Suprapubic skin (tissue), 4 donors: ENCODE measurements at regions not wholly inside any gene's neighbourhood (a gene's known extent, or its start where the extent isn't known, plus 50 kb on each side); places are given as distances from the start of the nearest gene placed in this dataset.

Source experiments
- CTCF ChIP-seq, 2 donors: fragments of 200-600 bp in 1 of 2; fragments of 450-650 bp in 1 of 2; sonication (generic) in 1 of 2; IDR thresholded peaks; one replicate each; pipeline ENCODE4 v1.5.1; 2016 to 2019; ENCODE audit warnings: antibody characterized with exemption in 2 of 2, mild to moderate bottlenecking in 1 of 2, moderate library complexity in 1 of 2
- EP300 ChIP-seq: sonication (generic); formaldehyde crosslinking; IDR thresholded peaks from one replicate; pipeline ENCODE4 v1.6.1; 2017; ENCODE audit warnings: antibody characterized with exemption
- POLR2A ChIP-seq, 2 donors: fragments of 450-650 bp; IDR thresholded peaks; one replicate each; pipeline ENCODE4 v1.6.1; 2017; ENCODE audit warnings: antibody characterized with exemption in 2 of 2, mild to moderate bottlenecking in 2 of 2, moderate library complexity in 2 of 2
- POLR2AphosphoS5 ChIP-seq, 3 donors: sonication (generic); formaldehyde crosslinking; IDR thresholded peaks; one replicate each; pipeline ENCODE4 v1.6.1; 2017; ENCODE audit warnings: antibody characterized with exemption in 3 of 3

- TF ChIP-seq CTCF (IDR thresholded peaks at IDR 0.05) (no peak), POLR2AphosphoS5 (IDR thresholded peaks at IDR 0.05) (no peak), POLR2A (IDR thresholded peaks at IDR 0.05) (no peak), EP300 (no peak)
Measured at GRCh38 chr14:50056435-50056834, 59.9 kb downstream of the VCPKMT start.
